ENCODE measurements at regions not wholly inside any gene's neighbourhood (a gene's known extent, or its start where the extent isn't known, plus 50 kb on each side); places are given as distances from the start of the nearest gene placed in this dataset.

- no peak for TF ChIP-seq EZH2phosphoT487 (IDR thresholded peaks at IDR 0.05; ENCODE audit: borderline replicate concordance)
- TF ChIP-seq, protein P1, sequence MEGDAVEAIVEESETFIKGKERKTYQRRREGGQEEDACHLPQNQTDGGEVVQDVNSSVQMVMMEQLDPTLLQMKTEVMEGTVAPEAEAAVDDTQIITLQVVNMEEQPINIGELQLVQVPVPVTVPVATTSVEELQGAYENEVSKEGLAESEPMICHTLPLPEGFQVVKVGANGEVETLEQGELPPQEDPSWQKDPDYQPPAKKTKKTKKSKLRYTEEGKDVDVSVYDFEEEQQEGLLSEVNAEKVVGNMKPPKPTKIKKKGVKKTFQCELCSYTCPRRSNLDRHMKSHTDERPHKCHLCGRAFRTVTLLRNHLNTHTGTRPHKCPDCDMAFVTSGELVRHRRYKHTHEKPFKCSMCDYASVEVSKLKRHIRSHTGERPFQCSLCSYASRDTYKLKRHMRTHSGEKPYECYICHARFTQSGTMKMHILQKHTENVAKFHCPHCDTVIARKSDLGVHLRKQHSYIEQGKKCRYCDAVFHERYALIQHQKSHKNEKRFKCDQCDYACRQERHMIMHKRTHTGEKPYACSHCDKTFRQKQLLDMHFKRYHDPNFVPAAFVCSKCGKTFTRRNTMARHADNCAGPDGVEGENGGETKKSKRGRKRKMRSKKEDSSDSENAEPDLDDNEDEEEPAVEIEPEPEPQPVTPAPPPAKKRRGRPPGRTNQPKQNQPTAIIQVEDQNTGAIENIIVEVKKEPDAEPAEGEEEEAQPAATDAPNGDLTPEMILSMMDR (conservative IDR thresholded peaks at IDR 0.05; ENCODE audit: low read length), result no peak
Measured at GRCh38 chr15:69755551-69756310, 303.1 kb downstream of the RPLP1 start.

All from Loucy (cell line).